IMR-90 (cell line): ENCODE measurements at regions not wholly inside any gene's neighbourhood (a gene's known extent, or its start where the extent isn't known, plus 50 kb on each side); places are given as distances from the start of the nearest gene placed in this dataset.

Experiments used
- ATAC-seq: fragments of 200-7000 bp; cut with Tn5 transposase; 2 replicates; pipeline ENCODE4 v1.9.1; 2020; ENCODE audit warnings: low read depth, mild to moderate bottlenecking, moderate library complexity
- BruUV-seq: library from RNA; stranded (reverse); fragments of 400-500 nt; replicated peaks from 2 replicates; lab custom pipeline; 2021; lab: Mats Ljungman, UMichigan
- CTCF ChIA-PET: fragments of 300-600 bp; formaldehyde crosslinking; extraction: SDS; loops from one replicate; lab custom pipeline; 2021; ENCODE audit warnings: antibody characterized with exemption; lab: Yijun Ruan, JAX
- POLR2A ChIA-PET: fragments of 300-600 bp; sonication (Branson Sonifier 250); formaldehyde crosslinking; loops from one replicate; lab custom pipeline; 2022; ENCODE audit warnings: antibody characterized with exemption; ENCODE audit not compliant: unreplicated experiment; lab: Charles Lee
- DNase-seq: peaks from one replicate; pipeline ENCODE4 v3.0.0; 2013
- H2AFZ ChIP-seq: replicated peaks from 2 replicates; pipeline ENCODE3; 2013; ENCODE audit warnings: low read length, mild to moderate bottlenecking; ENCODE audit not compliant: poor library complexity
- H2AK5ac ChIP-seq: 2 replicates; pipeline ENCODE4 v1.6.1; 2013; ENCODE audit warnings: low read depth, low read length, inconsistent platforms
- H2AK9ac ChIP-seq: replicated peaks from 2 replicates; pipeline ENCODE3; 2013; ENCODE audit warnings: mild to moderate bottlenecking, low read depth, low read length, moderate library complexity; ENCODE audit not compliant: poor library complexity
- H2BK120ac ChIP-seq: 2 replicates; pipeline ENCODE4 v1.6.1; 2013; ENCODE audit warnings: low read depth, low read length, inconsistent platforms
- H2BK15ac ChIP-seq: 3 replicates; pipeline ENCODE4 v1.6.1; 2013; ENCODE audit warnings: low read depth, low read length, inconsistent platforms
- H2BK20ac ChIP-seq: 2 replicates; pipeline ENCODE4 v1.6.1; 2013; ENCODE audit warnings: low read depth, mild to moderate bottlenecking, inconsistent platforms, low read length, moderate library complexity
- H2BK5ac ChIP-seq: 2 replicates; pipeline ENCODE4 v1.6.1; 2013; ENCODE audit warnings: mild to moderate bottlenecking, low read depth, low read length, inconsistent platforms; ENCODE audit not compliant: poor library complexity, severe bottlenecking
- H3K14ac ChIP-seq: replicated peaks from 2 replicates; pipeline ENCODE4 v1.6.1; 2013; ENCODE audit warnings: low read depth, low read length, inconsistent platforms
- H3K18ac ChIP-seq: 2 replicates; pipeline ENCODE4 v1.6.1; 2013; ENCODE audit warnings: low read depth, low read length, control low read depth
- H3K23ac ChIP-seq: 2 replicates; pipeline ENCODE4 v1.6.1; 2013; ENCODE audit warnings: low read depth, low read length, inconsistent platforms
- H3K27ac ChIP-seq: 2 replicates; pipeline ENCODE4 v1.5.1; 2013; ENCODE audit warnings: mild to moderate bottlenecking, control low read depth, low read length; ENCODE audit not compliant: insufficient read depth
- H3K27me3 ChIP-seq: 2 replicates; pipeline ENCODE4 v1.6.1; 2013; ENCODE audit warnings: low read length; ENCODE audit not compliant: control insufficient read depth, insufficient read depth
- H3K36me3 ChIP-seq: 2 replicates; pipeline ENCODE4 v1.6.1; 2013; ENCODE audit warnings: low read length, mixed read lengths; ENCODE audit not compliant: control insufficient read depth, insufficient read depth
- H3K4ac ChIP-seq: 2 replicates; pipeline ENCODE4 v1.6.1; 2013; ENCODE audit warnings: low read depth, low read length, inconsistent platforms
- H3K4me1 ChIP-seq: 2 replicates; pipeline ENCODE4 v1.6.1; 2013; ENCODE audit warnings: low read length, mixed read lengths; ENCODE audit not compliant: control insufficient read depth, insufficient read depth
- H3K4me2 ChIP-seq: 2 replicates; pipeline ENCODE4 v1.6.1; 2013; ENCODE audit warnings: low read depth, mild to moderate bottlenecking, control low read depth, low read length, moderate library complexity
- H3K4me3 ChIP-seq: 2 replicates; pipeline ENCODE4 v1.5.1; 2013; ENCODE audit warnings: low read depth, mild to moderate bottlenecking, control low read depth, low read length, moderate library complexity; ENCODE audit not compliant: insufficient read depth
- H3K56ac ChIP-seq: 2 replicates; pipeline ENCODE4 v1.6.1; 2013; ENCODE audit warnings: low read length, inconsistent platforms; ENCODE audit not compliant: insufficient read depth; ENCODE audit errors: extremely low read depth
- H3K79me1 ChIP-seq, 2 experiments: 2 replicates each; pipeline ENCODE4 v1.6.1; 2013; ENCODE audit warnings: low read length in 2 of 2, inconsistent platforms in 1 of 2, low read depth in 1 of 2
- H3K9ac ChIP-seq: 2 replicates; pipeline ENCODE4 v1.6.1; 2013; ENCODE audit warnings: low read depth, low read length, control low read depth
- H3K9me1 ChIP-seq: 2 replicates; pipeline ENCODE4 v1.6.1; 2013; ENCODE audit warnings: low read length, inconsistent platforms; ENCODE audit not compliant: insufficient read depth
- H3K9me3 ChIP-seq: 2 replicates; pipeline ENCODE4 v1.6.1; 2013; ENCODE audit warnings: low read length; ENCODE audit not compliant: control insufficient read depth, insufficient read depth
- H4K20me1 ChIP-seq: 2 replicates; pipeline ENCODE4 v1.6.1; 2013; ENCODE audit warnings: low read length, inconsistent platforms; ENCODE audit not compliant: insufficient read depth
- H4K5ac ChIP-seq: 2 replicates; pipeline ENCODE4 v1.6.1; 2013; ENCODE audit warnings: mild to moderate bottlenecking, low read depth, low read length, control low read depth
- H4K8ac ChIP-seq, 2 experiments: 2 replicates each; pipeline ENCODE4 v1.6.1; 2013; ENCODE audit warnings: low read depth in 2 of 2, low read length in 2 of 2, control low read depth in 1 of 2, inconsistent platforms in 1 of 2
- H4K91ac ChIP-seq: 2 replicates; pipeline ENCODE4 v1.6.1; 2013; ENCODE audit warnings: low read depth, low read length, inconsistent platforms; ENCODE audit not compliant: insufficient read depth
- FOS ChIP-seq: fragments of 150-350 bp; IDR thresholded peaks from 2 replicates; pipeline ENCODE4 v1.6.1; 2016; ENCODE audit warnings: low read depth, low read length
- MAFK ChIP-seq: IDR thresholded peaks from 2 replicates; pipeline ENCODE4 v1.6.1; 2012; ENCODE audit warnings: low read depth, low read length, improper control_type of control experiment
- MXI1 ChIP-seq: IDR thresholded peaks from 2 replicates; pipeline ENCODE4 v1.6.1; 2012; ENCODE audit warnings: low read depth, mild to moderate bottlenecking, low read length, moderate library complexity, borderline replicate concordance
- WGBS, 2 experiments: methylation state at CpG; one replicate each; pipeline versions ENCODE4 v1.1.5 to v1.1.7; 2013; ENCODE audit warnings: missing lambda C conversion rate in 2 of 2; ENCODE audit not compliant: insufficient read length in 1 of 2; ENCODE audit errors: extremely low coverage in 2 of 2; 5-methylcytosine and 5-hydroxymethylcytosine counted together
- dilution Hi-C: fragments of 300-500 bp; cut with HindIII; formaldehyde crosslinking; loops from one replicate; pipeline ENCODE4 v1.14.3; 2018; ENCODE audit warnings: low sequenced_read_pairs; ENCODE audit not compliant: unreplicated experiment
- in situ Hi-C: fragments of 300-500 bp; cut with MboI; formaldehyde crosslinking; loops from 3 replicates; pipeline ENCODE4 v1.14.3; 2019; ENCODE audit warnings: low sequenced_read_pairs, inconsistent platforms, mixed read lengths
- intact Hi-C: fragments of 100-400 bp; cut with micrococcal nuclease; formaldehyde crosslinking; loops from 2 replicates; pipeline ENCODE4 v1.10.0; 2022

GRCh38 chr3:3699816-3700633 is 99.2 kb upstream of the LRRN1 start:
- Histone ChIP-seq H3K36me3 (no peaks in the 10 kb centered on the region), H3K9ac (no peak overlapping the region), H3K9me1 (no peaks in the 10 kb centered on the region), H3K4ac (no peak overlapping the region), H4K5ac (no peak overlapping the region), H3K27me3 (no peaks in the 10 kb centered on the region), H3K9me3 (peaks cover 12% of the 10 kb centered on the region), H2BK5ac (no peak overlapping the region), H4K20me1 (no peaks in the 10 kb centered on the region), H2AFZ (no peak overlapping the region), H3K56ac (no peak overlapping the region), H3K4me3 (no peak overlapping the region), H3K4me1 (no peaks in the 10 kb centered on the region), H2AK9ac (no peak overlapping the region), H4K91ac (no peak overlapping the region), H2BK20ac (no peak overlapping the region), H3K27ac (no peak overlapping the region), H2BK120ac (no peak overlapping the region), H2BK15ac (no peak overlapping the region), H3K79me1 (no peaks in the 10 kb centered on the region), H3K4me2 (no peak overlapping the region), H3K23ac (no peak overlapping the region), H3K18ac (no peak overlapping the region), H4K8ac (no peak overlapping the region), H3K14ac (no peak overlapping the region), H2AK5ac (no peak overlapping the region)
- intact Hi-C loops: no loop called here
- BruUV-seq: no TSS peak
- dilution Hi-C loops: no loop called here
- WGBS, 2 experiments: no CpG with 5 or more reads among the region's 7 CpGs
- TF ChIP-seq FOS (no peak), MXI1 (no peak), MAFK (no peak)
- DNase-seq (no peak), ATAC-seq (no peak)
- POLR2A ChIA-PET: no interaction called here
- CTCF ChIA-PET: no interaction called here
- in situ Hi-C loops: no loop called here
